ENCODE measurements at regions not wholly inside any gene's neighbourhood (a gene's known extent, or its start where the extent isn't known, plus 50 kb on each side); places are given as distances from the start of the nearest gene placed in this dataset.

DNA sequence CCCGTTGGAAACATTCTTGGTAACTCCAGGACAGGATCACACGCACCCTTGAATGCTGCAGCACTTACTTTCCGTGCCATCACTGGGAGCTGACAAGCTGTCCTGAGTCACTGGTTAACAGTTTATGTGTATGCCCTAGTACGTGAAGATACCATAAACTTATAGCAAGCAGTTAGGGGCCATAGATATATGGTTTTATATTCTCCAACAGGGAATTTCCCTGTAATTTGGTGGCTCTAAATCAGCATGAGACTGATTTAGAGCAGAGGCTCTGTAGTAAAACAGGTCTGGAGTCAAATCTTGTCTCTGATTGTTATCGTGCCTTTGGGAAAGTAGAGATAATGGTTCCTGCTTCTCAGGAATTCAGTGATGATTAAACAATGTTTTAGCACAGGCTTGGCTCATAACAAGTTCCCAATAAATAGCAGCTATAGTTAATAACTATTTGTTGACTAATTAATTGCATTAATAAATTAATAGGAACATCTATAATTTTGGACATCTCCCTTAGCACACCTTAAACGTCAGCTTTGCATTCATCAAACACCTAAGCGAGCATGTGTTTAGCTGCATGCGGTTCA, 215.2 kb downstream of the VAPA start:
- Mint-ChIP-seq H3K4me1 (ENCODE audit: low read depth, unreplicated experiment) (peaks cover 13% of the 10 kb centered on the region), H3K27ac (ENCODE audit: unreplicated experiment) (no peak overlapping the region)

DNA sequence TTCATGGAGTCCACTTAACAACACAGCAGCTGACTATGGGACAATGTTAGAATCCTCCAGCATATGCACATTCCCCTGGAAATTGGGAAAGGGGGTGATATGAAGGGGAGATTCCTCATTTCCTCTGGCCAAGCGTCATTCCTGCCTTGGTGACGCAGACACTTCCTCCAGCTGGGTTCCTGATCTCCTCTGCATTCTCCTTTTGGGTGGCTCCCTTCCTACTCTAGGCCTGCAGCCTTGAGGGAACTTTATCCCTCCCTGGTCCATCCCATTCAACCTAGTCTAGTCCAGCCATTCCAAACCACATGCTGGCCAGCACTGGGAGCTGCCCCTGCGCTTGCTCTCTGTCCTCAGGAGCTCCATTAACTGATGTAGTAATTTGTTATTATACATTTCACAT, 216.8 kb downstream of the VAPA start:
- peaks cover 10% of the 10 kb centered on the region for H3K4me1 Mint-ChIP-seq (ENCODE audit: low read depth, unreplicated experiment)
- TF ChIP-seq, protein P1, sequence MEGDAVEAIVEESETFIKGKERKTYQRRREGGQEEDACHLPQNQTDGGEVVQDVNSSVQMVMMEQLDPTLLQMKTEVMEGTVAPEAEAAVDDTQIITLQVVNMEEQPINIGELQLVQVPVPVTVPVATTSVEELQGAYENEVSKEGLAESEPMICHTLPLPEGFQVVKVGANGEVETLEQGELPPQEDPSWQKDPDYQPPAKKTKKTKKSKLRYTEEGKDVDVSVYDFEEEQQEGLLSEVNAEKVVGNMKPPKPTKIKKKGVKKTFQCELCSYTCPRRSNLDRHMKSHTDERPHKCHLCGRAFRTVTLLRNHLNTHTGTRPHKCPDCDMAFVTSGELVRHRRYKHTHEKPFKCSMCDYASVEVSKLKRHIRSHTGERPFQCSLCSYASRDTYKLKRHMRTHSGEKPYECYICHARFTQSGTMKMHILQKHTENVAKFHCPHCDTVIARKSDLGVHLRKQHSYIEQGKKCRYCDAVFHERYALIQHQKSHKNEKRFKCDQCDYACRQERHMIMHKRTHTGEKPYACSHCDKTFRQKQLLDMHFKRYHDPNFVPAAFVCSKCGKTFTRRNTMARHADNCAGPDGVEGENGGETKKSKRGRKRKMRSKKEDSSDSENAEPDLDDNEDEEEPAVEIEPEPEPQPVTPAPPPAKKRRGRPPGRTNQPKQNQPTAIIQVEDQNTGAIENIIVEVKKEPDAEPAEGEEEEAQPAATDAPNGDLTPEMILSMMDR (IDR thresholded peaks at IDR 0.05; ENCODE audit: partially characterized antibody, unreplicated experiment), result no peak
- no peak overlapping the region for H3K4me3 Mint-ChIP-seq (ENCODE audit: unreplicated experiment)
- H3K36me3 Mint-ChIP-seq (ENCODE audit: unreplicated experiment), result no peaks in the 10 kb centered on the region
- H3K27ac Mint-ChIP-seq (ENCODE audit: unreplicated experiment), result no peak overlapping the region
- H3K27me3 Mint-ChIP-seq (ENCODE audit: unreplicated experiment), result peaks cover 6% of the 10 kb centered on the region
- peaks cover 3% of the 10 kb centered on the region for H3K9me3 Mint-ChIP-seq (ENCODE audit: unreplicated experiment)
- DNase-seq, result no peak

More for the DNA sequence above, 215.2 kb downstream of the VAPA start:
- H3K36me3 Mint-ChIP-seq (ENCODE audit: unreplicated experiment), result no peaks in the 10 kb centered on the region
- TF ChIP-seq, protein P1 (IDR thresholded peaks at IDR 0.05; ENCODE audit: partially characterized antibody, unreplicated experiment), result no peak
- DNase-seq, result no peak
- H3K9me3 Mint-ChIP-seq (ENCODE audit: unreplicated experiment), result peaks cover 3% of the 10 kb centered on the region
- H3K27me3 Mint-ChIP-seq (ENCODE audit: unreplicated experiment), result peaks cover 4% of the 10 kb centered on the region
- H3K4me3 Mint-ChIP-seq (ENCODE audit: unreplicated experiment), result no peak overlapping the region

DNA sequence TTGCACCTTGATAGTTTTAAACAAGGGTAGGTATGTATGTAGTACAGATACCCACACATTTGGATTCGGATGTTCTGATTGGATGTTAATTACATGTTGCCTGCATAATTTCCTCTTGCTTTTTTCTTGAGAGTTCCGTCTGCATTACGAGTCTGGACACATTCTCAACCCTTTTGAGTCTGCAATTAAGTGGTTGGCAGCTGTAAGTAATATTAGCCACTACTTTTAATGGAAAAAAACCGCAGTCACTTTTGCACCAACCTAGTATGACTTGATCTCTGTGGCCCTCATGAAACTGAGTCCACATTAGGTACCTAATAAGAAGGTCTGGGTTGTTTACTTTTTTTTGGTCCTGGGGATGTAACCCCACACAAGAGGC, 217.3 kb downstream of the VAPA start:
- Mint-ChIP-seq H3K4me1 (ENCODE audit: low read depth, unreplicated experiment) (peaks cover 10% of the 10 kb centered on the region), H3K9me3 (ENCODE audit: unreplicated experiment) (peaks cover 3% of the 10 kb centered on the region), H3K36me3 (ENCODE audit: unreplicated experiment) (no peaks in the 10 kb centered on the region), H3K4me3 (ENCODE audit: unreplicated experiment) (no peak overlapping the region), H3K27ac (ENCODE audit: unreplicated experiment) (no peak overlapping the region), H3K27me3 (ENCODE audit: unreplicated experiment) (peaks cover 6% of the 10 kb centered on the region)
- TF ChIP-seq, protein P1 (IDR thresholded peaks at IDR 0.05; ENCODE audit: partially characterized antibody, unreplicated experiment), result no peak
- no peak for DNase-seq

DNA sequence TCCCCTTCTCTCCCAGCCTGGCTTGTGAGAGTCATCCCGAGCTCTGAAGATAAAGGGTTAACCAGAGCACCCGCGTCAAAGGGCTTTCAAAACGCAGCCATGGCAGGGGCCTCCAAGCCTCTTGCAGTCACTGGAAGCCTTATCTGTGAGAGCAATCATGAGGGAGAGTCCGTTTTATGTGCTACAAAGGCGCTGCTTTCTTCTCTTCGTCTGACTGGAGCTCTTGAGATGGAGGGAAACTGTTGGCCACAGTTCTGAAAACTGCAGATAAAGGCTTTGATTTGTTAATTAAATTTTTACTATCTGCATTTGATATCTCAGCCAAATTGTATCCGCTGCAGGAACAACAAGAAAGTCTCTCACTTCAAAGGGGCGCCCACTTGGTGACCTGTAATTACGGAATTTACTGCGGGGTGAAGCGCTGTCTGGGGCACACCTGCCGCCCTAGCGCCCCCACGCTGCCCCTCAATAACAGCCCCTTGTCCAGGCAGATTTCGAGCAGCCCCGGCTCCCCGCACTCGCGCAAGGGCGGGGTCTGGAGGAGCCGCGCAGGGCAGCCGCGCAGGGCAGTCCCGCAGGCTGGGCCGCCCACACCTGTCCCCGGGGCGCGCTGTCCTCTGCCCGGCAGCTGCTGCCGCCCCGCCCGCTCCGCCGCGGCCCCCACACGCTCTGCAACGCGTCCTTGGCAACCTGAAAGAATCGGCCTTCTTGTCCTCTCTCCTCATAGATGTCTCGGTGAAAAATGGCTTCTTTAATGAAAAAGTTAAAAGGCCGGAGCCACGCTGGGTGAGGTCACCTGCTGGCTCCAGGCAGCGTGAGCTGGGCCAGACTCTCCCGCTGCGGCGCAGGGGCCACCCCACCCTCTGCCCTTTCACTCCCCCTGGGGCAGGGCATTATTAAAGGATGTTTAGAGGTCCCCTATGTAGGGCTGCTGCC, 217.9 kb downstream of the VAPA start:
- Mint-ChIP-seq H3K4me1 (ENCODE audit: low read depth, unreplicated experiment) (peaks cover 10% of the 10 kb centered on the region), H3K27ac (ENCODE audit: unreplicated experiment) (no peak overlapping the region)
- TF ChIP-seq, protein P1 (IDR thresholded peaks at IDR 0.05; ENCODE audit: partially characterized antibody, unreplicated experiment), result no peak

DNA sequence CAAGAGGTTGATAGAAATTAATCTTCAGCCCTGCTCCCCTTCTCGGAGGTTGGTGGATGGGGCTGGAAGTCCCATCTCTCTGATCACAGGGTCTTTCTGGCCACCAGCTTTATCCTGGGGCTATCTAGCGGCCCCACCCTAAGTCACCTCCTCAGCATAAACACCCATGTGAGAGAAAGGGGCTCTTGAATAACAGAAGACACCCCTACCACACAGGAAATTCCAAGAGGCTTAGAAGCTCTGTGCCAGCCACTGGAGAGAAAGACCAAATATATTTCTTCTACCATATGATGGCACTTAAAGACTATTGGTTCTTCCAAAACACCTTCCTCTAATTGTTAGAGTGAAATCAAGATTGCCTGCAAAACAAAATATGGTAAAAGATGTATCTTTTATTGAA, 219.7 kb downstream of the VAPA start:
- Mint-ChIP-seq H3K4me1 (ENCODE audit: low read depth, unreplicated experiment) (peaks cover 10% of the 10 kb centered on the region), H3K9me3 (ENCODE audit: unreplicated experiment) (peaks cover 5% of the 10 kb centered on the region), H3K27ac (ENCODE audit: unreplicated experiment) (no peak overlapping the region), H3K27me3 (ENCODE audit: unreplicated experiment) (peaks cover 6% of the 10 kb centered on the region), H3K4me3 (ENCODE audit: unreplicated experiment) (no peak overlapping the region), H3K36me3 (ENCODE audit: unreplicated experiment) (no peaks in the 10 kb centered on the region)
- TF ChIP-seq, protein P1 (IDR thresholded peaks at IDR 0.05; ENCODE audit: partially characterized antibody, unreplicated experiment), result no peak
- no peak for DNase-seq

More for the DNA sequence above, 217.9 kb downstream of the VAPA start:
- H3K36me3 Mint-ChIP-seq (ENCODE audit: unreplicated experiment), result no peaks in the 10 kb centered on the region
- peak overlapping the region; percentile 59 for H3K4me3 Mint-ChIP-seq (ENCODE audit: unreplicated experiment)
- peaks cover 5% of the 10 kb centered on the region for H3K9me3 Mint-ChIP-seq (ENCODE audit: unreplicated experiment)
- peak; percentile 57 for DNase-seq
- H3K27me3 Mint-ChIP-seq (ENCODE audit: unreplicated experiment), result peaks cover 6% of the 10 kb centered on the region

Data from glutamatergic neuron (in vitro differentiated cells).